Stomach (tissue), 8 donors: ENCODE measurements at regions not wholly inside any gene's neighbourhood (a gene's known extent, or its start where the extent isn't known, plus 50 kb on each side); places are given as distances from the start of the nearest gene placed in this dataset.

Experiments used
- DNase-seq, 2 donors: peaks; one replicate each; pipeline versions ENCODE4 v3.0.0 to v3.0.0-alpha.2; 2013 to 2019
- H3K27ac ChIP-seq, 5 donors: fragments of 200-600 bp in 4 of 5; sonication (generic) in 4 of 5; one replicate each; pipeline ENCODE4 v1.5.1; 2013 to 2019; ENCODE audit warnings: mild to moderate bottlenecking in 1 of 5, moderate library complexity in 1 of 5
- H3K27me3 ChIP-seq, 3 donors: fragments of 200-600 bp; sonication (generic); one replicate each; pipeline ENCODE4 v1.5.1; 2017 to 2019; ENCODE audit warnings: mixed run types in 1 of 3
- H3K36me3 ChIP-seq, 4 donors: fragments of 200-600 bp; sonication (generic); 1 replicate in 3 of 4; 2 replicates in 1 of 4; pipeline ENCODE4 v1.5.1; 2016 to 2019
- H3K4me1 ChIP-seq, 4 donors: fragments of 200-600 bp; sonication (generic); one replicate each; pipeline ENCODE4 v1.5.1; 2016 to 2019
- H3K4me3 ChIP-seq, 4 donors: fragments of 200-600 bp; sonication (generic) in 3 of 4; one replicate each; pipeline ENCODE4 v1.5.1; 2016 to 2019; ENCODE audit warnings: mild to moderate bottlenecking in 1 of 4
- H3K9me3 ChIP-seq, 4 donors: fragments of 200-600 bp; sonication (generic); one replicate each; pipeline ENCODE4 v1.5.1; 2016 to 2019
- CTCF ChIP-seq, 7 experiments: fragments of 450-650 bp in 4 of 7; fragments of 200-600 bp in 3 of 7; sonication (generic) in 3 of 7; IDR thresholded peaks; one replicate each; pipeline ENCODE4 v1.5.1; 2016 to 2019; ENCODE audit warnings: antibody characterized with exemption in 7 of 7, control low read depth in 2 of 7, mild to moderate bottlenecking in 1 of 7
- EP300 ChIP-seq: sonication (generic); formaldehyde crosslinking; IDR thresholded peaks from one replicate; pipeline ENCODE4 v1.6.1; 2017; ENCODE audit warnings: antibody characterized with exemption
- POLR2A ChIP-seq, 4 donors: fragments of 450-650 bp; IDR thresholded peaks; one replicate each; pipeline ENCODE4 v1.6.1; 2016; ENCODE audit warnings: antibody characterized with exemption in 4 of 4, control low read depth in 2 of 4, mild to moderate bottlenecking in 1 of 4, moderate library complexity in 1 of 4
- POLR2AphosphoS5 ChIP-seq, 3 donors: sonication (generic); formaldehyde crosslinking; IDR thresholded peaks; one replicate each; pipeline ENCODE4 v1.6.1; 2016; ENCODE audit warnings: antibody characterized with exemption in 3 of 3
- WGBS, 5 donors: extraction: QIAGEN DNeasy Blood & Tissue Kit in 3 of 5; methylation state at CpG; one replicate each; pipeline versions ENCODE4 v1.1.5 to v1.1.7; 2013 to 2018; 5-methylcytosine and 5-hydroxymethylcytosine counted together
- intact Hi-C: fragments of 100-400 bp; cut with DNase I; formaldehyde crosslinking; loops from one replicate; pipeline ENCODE4 v1.15.1; 2023; ENCODE audit warnings: low total_unique reads
- donor health status: healthy with polysubstance abuse.
- donor health status: Bipolar disorder and iron deficiency.
- donor health status: healthy.

- Histone ChIP-seq H3K27me3 (no peaks in the 10 kb centered on the region), H3K4me1 (peaks cover 12 to 49% (median 30%) of the 10 kb centered on the region in 4 donors), H3K27ac (peak overlapping the region in 2 of 5 donors; percentile 80 to 81), H3K9me3 (no peaks in the 10 kb centered on the region), H3K4me3 (no peak overlapping the region), H3K36me3 (no peaks in the 10 kb centered on the region)
- no peak for DNase-seq
- TF ChIP-seq POLR2AphosphoS5 (IDR thresholded peaks at IDR 0.05) (no peak), EP300 (no peak), POLR2A (IDR thresholded peaks at IDR 0.05) (no peak), CTCF (IDR thresholded peaks at IDR 0.05) (no peak)
- intact Hi-C loops: no loop called here
- WGBS, 5 donors: 63 to 96% (median 89%) methylated on average over 5 of the region's 5 CpGs
These were observed 166.8 kb downstream of the RHOU start for GRCh38 chr1:228901936-228902681.

- intact Hi-C loops: no loop called here
- peaks cover 12 to 49% (median 30%) of the 10 kb centered on the region in 4 donors for H3K4me1 ChIP-seq
- H3K36me3 ChIP-seq: no peaks in the 10 kb centered on the region
- peak overlapping the region; percentile 52 to 81 (median 67) for H3K27ac ChIP-seq
- WGBS, 5 donors: 43 to 52% (median 45%) methylated on average over 13 of the region's 13 CpGs
- peak; percentile 89 to 91 for DNase-seq
- no peaks in the 10 kb centered on the region for H3K27me3 ChIP-seq
- no peaks in the 10 kb centered on the region for H3K9me3 ChIP-seq
- no peak overlapping the region for H3K4me3 ChIP-seq
- no peak for TF ChIP-seq POLR2A (IDR thresholded peaks at IDR 0.05)
- TF ChIP-seq CTCF (IDR thresholded peaks at IDR 0.05): no peak
- peak; percentile 69 to 94 (median 73) for TF ChIP-seq POLR2AphosphoS5 (IDR thresholded peaks at IDR 0.05)
- peak; percentile 6 for TF ChIP-seq EP300
These were observed 167.6 kb downstream of the RHOU start for GRCh38 chr1:228902781-228903433.

- intact Hi-C loops: no loop called here
- Histone ChIP-seq H3K36me3 (no peaks in the 10 kb centered on the region), H3K27me3 (no peaks in the 10 kb centered on the region), H3K4me3 (no peak overlapping the region), H3K9me3 (no peaks in the 10 kb centered on the region), H3K4me1 (peaks cover 12 to 49% (median 30%) of the 10 kb centered on the region in 4 donors), H3K27ac (peak overlapping the region; percentile 52 to 81 (median 67))
- WGBS, 5 donors: 37 to 59% (median 44%) methylated on average over 9 of the region's 9 CpGs
- peak in 1 of 2 donors; percentile 34 for DNase-seq
- no peak for TF ChIP-seq EP300
These were observed 168.3 kb downstream of the RHOU start for GRCh38 chr1:228903434-228904071.

GRCh38 chr1:228904222-228904621, 168.9 kb downstream of the RHOU start:
- WGBS, 5 donors: 90 to 99% (median 92%) methylated on average over 4 of the region's 4 CpGs
- no peak for DNase-seq
- Histone ChIP-seq H3K4me3 (no peak overlapping the region), H3K36me3 (no peaks in the 10 kb centered on the region), H3K27ac (peak overlapping the region in 1 of 5 donors; percentile 81), H3K9me3 (no peaks in the 10 kb centered on the region), H3K4me1 (peaks cover 12 to 49% (median 30%) of the 10 kb centered on the region in 4 donors), H3K27me3 (no peaks in the 10 kb centered on the region)
- intact Hi-C loops: no loop called here
- TF ChIP-seq POLR2AphosphoS5 (IDR thresholded peaks at IDR 0.05) (no peak), EP300 (no peak), CTCF (IDR thresholded peaks at IDR 0.05) (no peak), POLR2A (IDR thresholded peaks at IDR 0.05) (no peak)
